HepG2 (cell line): ENCODE measurements at regions not wholly inside any gene's neighbourhood (a gene's known extent, or its start where the extent isn't known, plus 50 kb on each side); places are given as distances from the start of the nearest gene placed in this dataset.

Source experiments
- GZF1 ChIP-seq: sonication (generic); formaldehyde crosslinking; IDR thresholded peaks from 2 replicates; pipeline ENCODE4 v1.5.1; 2020; ENCODE audit warnings: mild to moderate bottlenecking, missing genetic modification reagents
- KMT2A ChIP-seq: sonication (generic); formaldehyde crosslinking; IDR thresholded peaks from 2 replicates; pipeline ENCODE4 v1.4.0; 2020; ENCODE audit warnings: missing genetic modification reagents
- MYC ChIP-seq: sonication (generic); formaldehyde crosslinking; IDR thresholded peaks from 2 replicates; pipeline ENCODE4 v1.9.0; 2021; ENCODE audit warnings: missing genetic modification reagents, borderline replicate concordance
- NR2C2 ChIP-seq: sonication (generic); formaldehyde crosslinking; IDR thresholded peaks from 2 replicates; pipeline ENCODE4 v1.4.0; 2020; ENCODE audit warnings: missing genetic modification reagents, mild to moderate bottlenecking, moderate library complexity, borderline replicate concordance
- REPIN1 ChIP-seq: sonication (generic); formaldehyde crosslinking; IDR thresholded peaks from 2 replicates; pipeline ENCODE4 v1.8.0; 2022; ENCODE audit warnings: missing genetic modification reagents, low read depth, mild to moderate bottlenecking, borderline replicate concordance
- SP1 ChIP-seq, 2 experiments: fragments of 450-650 bp in 1 of 2; sonication (generic) in 1 of 2; formaldehyde crosslinking in 1 of 2; IDR thresholded peaks; 2 replicates each; pipeline versions ENCODE4 v1.4.0 to v1.6.1; 2016 to 2020; ENCODE audit warnings: missing genetic modification reagents in 1 of 2
- YEATS4 ChIP-seq: sonication (generic); formaldehyde crosslinking; IDR thresholded peaks from 2 replicates; pipeline ENCODE4 v1.4.0; 2020; ENCODE audit warnings: missing genetic modification reagents, borderline replicate concordance
- ZFP90 ChIP-seq: sonication (generic); formaldehyde crosslinking; IDR thresholded peaks from 2 replicates; pipeline ENCODE4 v1.8.0; 2022; ENCODE audit warnings: missing genetic modification reagents, mild to moderate bottlenecking, inconsistent platforms, borderline replicate concordance
- ZNF12 ChIP-seq: sonication (generic); formaldehyde crosslinking; IDR thresholded peaks from 2 replicates; pipeline ENCODE4 v1.5.0; 2020; ENCODE audit warnings: missing genetic modification reagents
- ZNF549 ChIP-seq: sonication (generic); formaldehyde crosslinking; IDR thresholded peaks from 2 replicates; pipeline ENCODE4 v1.5.0; 2020; ENCODE audit warnings: missing genetic modification reagents
- TF ChIP-seq, protein P1 (sequence below): sonication (generic); formaldehyde crosslinking; IDR thresholded peaks from 2 replicates; pipeline ENCODE4 v1.5.0; 2020; ENCODE audit warnings: mild to moderate bottlenecking, missing genetic modification reagents, borderline replicate concordance
- TF ChIP-seq, protein P2 (sequence below): sonication (generic); formaldehyde crosslinking; IDR thresholded peaks from 2 replicates; pipeline ENCODE4 v1.8.1; 2023; ENCODE audit warnings: mild to moderate bottlenecking, missing genetic modification reagents, borderline replicate concordance
- TF ChIP-seq, protein P3 (sequence below): sonication (generic); formaldehyde crosslinking; IDR thresholded peaks from 2 replicates; pipeline ENCODE4 v1.9.0; 2021; ENCODE audit warnings: missing genetic modification reagents, borderline replicate concordance
- TF ChIP-seq, protein P4 (sequence below): sonication (generic); formaldehyde crosslinking; IDR thresholded peaks from 2 replicates; pipeline ENCODE4 v1.4.0; 2020; ENCODE audit warnings: missing genetic modification reagents, borderline replicate concordance
- TF ChIP-seq, protein P5 (sequence below): sonication (generic); formaldehyde crosslinking; conservative IDR thresholded peaks from 2 replicates; pipeline ENCODE4 v1.5.0; 2020; ENCODE audit warnings: missing genetic modification reagents
- TF ChIP-seq, protein P6 (sequence below): sonication (generic); formaldehyde crosslinking; IDR thresholded peaks from 2 replicates; pipeline ENCODE4 v1.5.1; 2020; ENCODE audit warnings: missing genetic modification reagents, mild to moderate bottlenecking, borderline replicate concordance

DNA sequence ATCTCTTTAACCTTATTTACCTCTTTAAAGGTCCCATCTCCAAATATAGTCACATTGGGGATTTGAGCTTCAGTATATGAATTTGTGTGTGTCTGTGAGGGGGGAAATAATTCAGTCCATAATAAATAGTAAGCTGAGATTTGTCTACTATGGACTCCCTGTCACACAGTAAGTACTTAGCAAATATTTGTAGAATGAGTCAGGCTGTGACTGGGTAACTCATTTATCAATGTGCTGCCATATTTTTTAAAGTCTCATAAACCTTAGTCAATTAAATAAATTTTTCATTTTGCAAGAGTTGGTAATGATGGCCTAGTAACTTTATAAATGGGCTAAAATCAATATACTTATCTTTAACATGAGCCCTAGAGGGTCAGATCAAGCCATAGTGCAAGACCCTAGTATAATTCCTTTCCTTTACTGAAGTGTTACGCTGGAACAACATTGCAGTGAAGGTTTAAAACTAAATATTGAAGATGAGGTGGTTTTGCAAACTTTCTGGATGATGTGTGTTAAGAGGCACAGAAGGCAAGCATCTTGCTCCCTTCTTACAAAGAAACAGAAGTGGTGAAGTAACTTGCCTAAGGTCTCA is 305.1 kb downstream of the KCNRG start (continued):
- TF ChIP-seq, protein P1, sequence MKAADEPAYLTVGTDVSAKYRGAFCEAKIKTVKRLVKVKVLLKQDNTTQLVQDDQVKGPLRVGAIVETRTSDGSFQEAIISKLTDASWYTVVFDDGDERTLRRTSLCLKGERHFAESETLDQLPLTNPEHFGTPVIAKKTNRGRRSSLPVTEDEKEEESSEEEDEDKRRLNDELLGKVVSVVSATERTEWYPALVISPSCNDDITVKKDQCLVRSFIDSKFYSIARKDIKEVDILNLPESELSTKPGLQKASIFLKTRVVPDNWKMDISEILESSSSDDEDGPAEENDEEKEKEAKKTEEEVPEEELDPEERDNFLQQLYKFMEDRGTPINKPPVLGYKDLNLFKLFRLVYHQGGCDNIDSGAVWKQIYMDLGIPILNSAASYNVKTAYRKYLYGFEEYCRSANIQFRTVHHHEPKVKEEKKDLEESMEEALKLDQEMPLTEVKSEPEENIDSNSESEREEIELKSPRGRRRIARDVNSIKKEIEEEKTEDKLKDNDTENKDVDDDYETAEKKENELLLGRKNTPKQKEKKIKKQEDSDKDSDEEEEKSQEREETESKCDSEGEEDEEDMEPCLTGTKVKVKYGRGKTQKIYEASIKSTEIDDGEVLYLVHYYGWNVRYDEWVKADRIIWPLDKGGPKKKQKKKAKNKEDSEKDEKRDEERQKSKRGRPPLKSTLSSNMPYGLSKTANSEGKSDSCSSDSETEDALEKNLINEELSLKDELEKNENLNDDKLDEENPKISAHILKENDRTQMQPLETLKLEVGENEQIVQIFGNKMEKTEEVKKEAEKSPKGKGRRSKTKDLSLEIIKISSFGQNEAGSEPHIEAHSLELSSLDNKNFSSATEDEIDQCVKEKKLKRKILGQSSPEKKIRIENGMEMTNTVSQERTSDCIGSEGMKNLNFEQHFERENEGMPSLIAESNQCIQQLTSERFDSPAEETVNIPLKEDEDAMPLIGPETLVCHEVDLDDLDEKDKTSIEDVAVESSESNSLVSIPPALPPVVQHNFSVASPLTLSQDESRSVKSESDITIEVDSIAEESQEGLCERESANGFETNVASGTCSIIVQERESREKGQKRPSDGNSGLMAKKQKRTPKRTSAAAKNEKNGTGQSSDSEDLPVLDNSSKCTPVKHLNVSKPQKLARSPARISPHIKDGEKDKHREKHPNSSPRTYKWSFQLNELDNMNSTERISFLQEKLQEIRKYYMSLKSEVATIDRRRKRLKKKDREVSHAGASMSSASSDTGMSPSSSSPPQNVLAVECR (CRISPR knock-in tag), result no peak
- no peak for TF ChIP-seq MYC (CRISPR knock-in tag)
- TF ChIP-seq, protein P2, sequence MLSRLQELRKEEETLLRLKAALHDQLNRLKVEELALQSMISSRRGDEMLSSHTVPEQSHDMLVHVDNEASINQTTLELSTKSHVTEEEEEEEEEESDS (CRISPR knock-in tag), result no peak
- no peak for TF ChIP-seq REPIN1
- TF ChIP-seq, protein P3, sequence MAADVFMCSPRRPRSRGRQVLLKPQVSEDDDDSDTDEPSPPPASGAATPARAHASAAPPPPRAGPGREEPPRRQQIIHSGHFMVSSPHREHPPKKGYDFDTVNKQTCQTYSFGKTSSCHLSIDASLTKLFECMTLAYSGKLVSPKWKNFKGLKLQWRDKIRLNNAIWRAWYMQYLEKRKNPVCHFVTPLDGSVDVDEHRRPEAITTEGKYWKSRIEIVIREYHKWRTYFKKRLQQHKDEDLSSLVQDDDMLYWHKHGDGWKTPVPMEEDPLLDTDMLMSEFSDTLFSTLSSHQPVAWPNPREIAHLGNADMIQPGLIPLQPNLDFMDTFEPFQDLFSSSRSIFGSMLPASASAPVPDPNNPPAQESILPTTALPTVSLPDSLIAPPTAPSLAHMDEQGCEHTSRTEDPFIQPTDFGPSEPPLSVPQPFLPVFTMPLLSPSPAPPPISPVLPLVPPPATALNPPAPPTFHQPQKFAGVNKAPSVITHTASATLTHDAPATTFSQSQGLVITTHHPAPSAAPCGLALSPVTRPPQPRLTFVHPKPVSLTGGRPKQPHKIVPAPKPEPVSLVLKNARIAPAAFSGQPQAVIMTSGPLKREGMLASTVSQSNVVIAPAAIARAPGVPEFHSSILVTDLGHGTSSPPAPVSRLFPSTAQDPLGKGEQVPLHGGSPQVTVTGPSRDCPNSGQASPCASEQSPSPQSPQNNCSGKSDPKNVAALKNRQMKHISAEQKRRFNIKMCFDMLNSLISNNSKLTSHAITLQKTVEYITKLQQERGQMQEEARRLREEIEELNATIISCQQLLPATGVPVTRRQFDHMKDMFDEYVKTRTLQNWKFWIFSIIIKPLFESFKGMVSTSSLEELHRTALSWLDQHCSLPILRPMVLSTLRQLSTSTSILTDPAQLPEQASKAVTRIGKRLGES, result no peak
- TF ChIP-seq, protein P4, sequence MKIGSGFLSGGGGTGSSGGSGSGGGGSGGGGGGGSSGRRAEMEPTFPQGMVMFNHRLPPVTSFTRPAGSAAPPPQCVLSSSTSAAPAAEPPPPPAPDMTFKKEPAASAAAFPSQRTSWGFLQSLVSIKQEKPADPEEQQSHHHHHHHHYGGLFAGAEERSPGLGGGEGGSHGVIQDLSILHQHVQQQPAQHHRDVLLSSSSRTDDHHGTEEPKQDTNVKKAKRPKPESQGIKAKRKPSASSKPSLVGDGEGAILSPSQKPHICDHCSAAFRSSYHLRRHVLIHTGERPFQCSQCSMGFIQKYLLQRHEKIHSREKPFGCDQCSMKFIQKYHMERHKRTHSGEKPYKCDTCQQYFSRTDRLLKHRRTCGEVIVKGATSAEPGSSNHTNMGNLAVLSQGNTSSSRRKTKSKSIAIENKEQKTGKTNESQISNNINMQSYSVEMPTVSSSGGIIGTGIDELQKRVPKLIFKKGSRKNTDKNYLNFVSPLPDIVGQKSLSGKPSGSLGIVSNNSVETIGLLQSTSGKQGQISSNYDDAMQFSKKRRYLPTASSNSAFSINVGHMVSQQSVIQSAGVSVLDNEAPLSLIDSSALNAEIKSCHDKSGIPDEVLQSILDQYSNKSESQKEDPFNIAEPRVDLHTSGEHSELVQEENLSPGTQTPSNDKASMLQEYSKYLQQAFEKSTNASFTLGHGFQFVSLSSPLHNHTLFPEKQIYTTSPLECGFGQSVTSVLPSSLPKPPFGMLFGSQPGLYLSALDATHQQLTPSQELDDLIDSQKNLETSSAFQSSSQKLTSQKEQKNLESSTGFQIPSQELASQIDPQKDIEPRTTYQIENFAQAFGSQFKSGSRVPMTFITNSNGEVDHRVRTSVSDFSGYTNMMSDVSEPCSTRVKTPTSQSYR (CRISPR knock-in tag), result no peak
- TF ChIP-seq GZF1 (CRISPR knock-in tag), result no peak
- TF ChIP-seq KMT2A (CRISPR knock-in tag), result no peak
- no peak for TF ChIP-seq NR2C2 (CRISPR knock-in tag)
- TF ChIP-seq, protein P5, sequence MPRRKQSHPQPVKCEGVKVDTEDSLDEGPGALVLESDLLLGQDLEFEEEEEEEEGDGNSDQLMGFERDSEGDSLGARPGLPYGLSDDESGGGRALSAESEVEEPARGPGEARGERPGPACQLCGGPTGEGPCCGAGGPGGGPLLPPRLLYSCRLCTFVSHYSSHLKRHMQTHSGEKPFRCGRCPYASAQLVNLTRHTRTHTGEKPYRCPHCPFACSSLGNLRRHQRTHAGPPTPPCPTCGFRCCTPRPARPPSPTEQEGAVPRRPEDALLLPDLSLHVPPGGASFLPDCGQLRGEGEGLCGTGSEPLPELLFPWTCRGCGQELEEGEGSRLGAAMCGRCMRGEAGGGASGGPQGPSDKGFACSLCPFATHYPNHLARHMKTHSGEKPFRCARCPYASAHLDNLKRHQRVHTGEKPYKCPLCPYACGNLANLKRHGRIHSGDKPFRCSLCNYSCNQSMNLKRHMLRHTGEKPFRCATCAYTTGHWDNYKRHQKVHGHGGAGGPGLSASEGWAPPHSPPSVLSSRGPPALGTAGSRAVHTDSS (CRISPR knock-in tag), result no peak
- TF ChIP-seq SP1 (IDR thresholded peaks at IDR 0.05), result no peak
- no peak for TF ChIP-seq SP1 (CRISPR knock-in tag; IDR thresholded peaks at IDR 0.05)
- TF ChIP-seq, protein P6, sequence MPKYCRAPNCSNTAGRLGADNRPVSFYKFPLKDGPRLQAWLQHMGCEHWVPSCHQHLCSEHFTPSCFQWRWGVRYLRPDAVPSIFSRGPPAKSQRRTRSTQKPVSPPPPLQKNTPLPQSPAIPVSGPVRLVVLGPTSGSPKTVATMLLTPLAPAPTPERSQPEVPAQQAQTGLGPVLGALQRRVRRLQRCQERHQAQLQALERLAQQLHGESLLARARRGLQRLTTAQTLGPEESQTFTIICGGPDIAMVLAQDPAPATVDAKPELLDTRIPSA (CRISPR knock-in tag), result no peak
- TF ChIP-seq YEATS4 (CRISPR knock-in tag), result no peak
- no peak for TF ChIP-seq ZNF12
- TF ChIP-seq ZFP90 (CRISPR knock-in tag), result no peak
- TF ChIP-seq ZNF549, result no peak
